ENCODE measurements at regions not wholly inside any gene's neighbourhood (a gene's known extent, or its start where the extent isn't known, plus 50 kb on each side); places are given as distances from the start of the nearest gene placed in this dataset.
A peak's percentile ranks its signal among the peaks of the same experiment; 100 is the strongest.

DNA sequence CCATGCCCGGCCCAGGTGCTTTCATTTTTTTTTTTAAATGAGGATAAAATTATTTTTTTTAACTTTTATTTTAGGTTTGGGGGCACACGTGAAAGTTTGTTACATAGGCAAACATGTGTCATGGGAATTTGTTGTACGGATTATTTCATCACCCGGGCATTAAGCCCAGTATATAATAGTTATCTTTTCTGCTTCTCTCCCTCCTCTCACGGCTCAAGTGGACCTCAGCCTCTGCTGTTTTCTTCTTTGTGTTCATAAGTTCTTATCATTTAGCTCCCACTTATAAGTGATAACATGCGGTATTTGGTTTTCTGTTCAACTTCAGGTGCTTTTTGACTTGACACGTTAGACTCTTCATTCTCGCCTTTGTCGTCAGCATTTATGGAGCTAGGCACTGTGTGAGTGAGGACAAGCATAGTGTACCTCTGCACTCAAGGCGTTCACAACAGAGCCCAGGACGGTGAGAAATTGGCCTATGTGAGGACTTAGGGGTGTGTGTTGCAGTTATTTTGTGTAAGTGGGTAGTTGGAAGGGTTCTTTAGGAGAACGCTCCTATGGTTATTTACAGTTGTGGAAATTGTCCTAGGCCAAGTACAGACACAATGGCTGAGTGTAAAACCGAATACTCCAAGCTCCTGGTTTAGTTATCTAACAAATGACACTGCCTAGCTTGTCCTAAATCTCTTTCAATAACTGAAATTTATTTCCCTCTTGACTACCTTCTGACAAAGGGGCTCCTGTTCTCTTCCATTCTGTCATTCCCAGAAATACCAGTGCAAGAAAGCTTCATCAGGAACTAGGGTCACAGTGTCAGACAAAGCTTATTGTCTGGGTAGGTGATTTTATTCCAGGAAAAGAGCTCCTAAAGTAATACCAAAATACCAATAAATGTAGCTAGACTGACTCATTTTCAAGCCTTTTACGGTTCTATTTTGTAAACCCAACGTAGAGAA lies 200.5 kb upstream of the PRICKLE1 start:
- Histone ChIP-seq H4K91ac (ENCODE audit: low read depth, low read length) (peak overlapping the region; percentile 87), H2AK5ac (ENCODE audit: low read length) (peak overlapping the region; percentile 67), H3K36me3 (ENCODE audit: control insufficient read depth in 1 of 2, insufficient read depth in 2 of 2, low read length in 2 of 2) (no peaks in the 10 kb centered on the region), H2BK12ac (ENCODE audit: low read length) (peak overlapping the region; percentile 92), H4K12ac (ENCODE audit: low read depth, low read length) (no peak overlapping the region), H3K4me2 (ENCODE audit: low read length) (no peak overlapping the region), H3K18ac (ENCODE audit: low read length) (no peak overlapping the region), H3K79me1 (ENCODE audit: low read length) (peaks cover 11% of the 10 kb centered on the region), H3K4me1 (ENCODE audit: control insufficient read depth in 1 of 2, insufficient read depth in 2 of 2, low read length in 2 of 2) (peaks cover 2 to 17% of the 10 kb centered on the region in 2 experiments), H3K27me3 (ENCODE audit: insufficient read depth, low read length) (no peaks in the 10 kb centered on the region), H3K27ac (ENCODE audit: low read depth, low read length) (peak overlapping the region; percentile 94), H2BK120ac (ENCODE audit: insufficient read depth, low read length, poor library complexity) (peak overlapping the region; percentile 91), H4K8ac (ENCODE audit: low read depth, low read length) (peak overlapping the region; percentile 62), H2AFZ (ENCODE audit: insufficient read depth, low read length, poor library complexity) (no peak overlapping the region), H3K4me3 (ENCODE audit: low read depth, low read length) (no peak overlapping the region), H3K4ac (ENCODE audit: low read depth, low read length) (no peak overlapping the region), H3K79me2 (ENCODE audit: control insufficient read depth, insufficient read depth, low read length, poor library complexity) (no peaks in the 10 kb centered on the region), H3K9ac (ENCODE audit: low read length) (no peak overlapping the region), H3K9me3 (ENCODE audit: insufficient read depth, low read depth, low read length) (no peaks in the 10 kb centered on the region), H2BK5ac (ENCODE audit: low read depth, low read length, poor library complexity) (peak overlapping the region; percentile 80), H3K14ac (ENCODE audit: low read length) (peak overlapping the region; percentile 90), H3K23ac (ENCODE audit: low read length) (no peak overlapping the region)
- no peak for DNase-seq
- WGBS (ENCODE audit: extremely low coverage, insufficient coverage, insufficient read length) = no CpG with 5 or more reads among the region's 15 CpGs

DNA sequence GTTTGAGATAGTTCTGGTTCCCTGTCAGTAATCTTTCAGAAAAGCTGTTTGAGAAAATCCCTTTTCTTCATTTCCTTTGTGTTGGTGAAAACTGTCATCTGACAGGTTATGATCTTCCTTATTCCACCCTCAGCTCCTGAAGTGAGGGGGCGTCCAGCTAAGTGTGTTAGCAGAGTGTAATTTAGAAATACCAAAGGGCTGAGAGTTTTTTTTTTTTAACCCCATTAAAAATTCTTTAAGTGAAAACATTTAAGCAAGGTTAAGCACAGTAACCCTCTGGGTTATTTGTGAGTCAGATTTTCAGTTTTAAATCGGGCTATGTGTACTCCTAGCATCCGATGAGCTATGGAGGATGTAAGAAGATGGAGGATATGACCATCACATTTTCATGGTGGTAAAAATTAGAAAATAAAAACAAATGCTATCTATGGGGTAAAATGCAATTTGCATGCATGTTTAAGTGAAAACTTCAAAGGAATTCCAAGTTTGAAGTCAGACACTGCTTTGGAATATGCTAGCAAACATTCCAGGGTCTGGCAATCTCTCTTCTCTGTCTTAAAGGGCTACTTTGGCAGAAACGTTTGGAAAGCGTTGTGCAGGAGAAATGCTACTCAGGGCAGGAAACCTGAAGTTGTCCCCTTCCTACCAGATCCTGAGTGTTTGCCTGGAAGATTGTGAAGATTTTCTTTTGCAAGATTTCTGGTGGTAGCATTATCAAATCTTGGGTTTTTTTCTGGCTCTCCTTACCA lies 197.0 kb upstream of the PRICKLE1 start:
- Histone ChIP-seq H3K27me3 (ENCODE audit: insufficient read depth, low read length) (no peaks in the 10 kb centered on the region), H3K4me1 (ENCODE audit: control insufficient read depth in 1 of 2, insufficient read depth in 2 of 2, low read length in 2 of 2) (peaks cover 2 to 17% of the 10 kb centered on the region in 2 experiments), H2BK5ac (ENCODE audit: low read depth, low read length, poor library complexity) (no peak overlapping the region), H3K79me1 (ENCODE audit: low read length) (peaks cover 11% of the 10 kb centered on the region), H3K9me3 (ENCODE audit: insufficient read depth, low read depth, low read length) (no peaks in the 10 kb centered on the region), H2BK120ac (ENCODE audit: insufficient read depth, low read length, poor library complexity) (peak overlapping the region; percentile 54), H3K14ac (ENCODE audit: low read length) (no peak overlapping the region), H4K91ac (ENCODE audit: low read depth, low read length) (no peak overlapping the region), H3K79me2 (ENCODE audit: control insufficient read depth, insufficient read depth, low read length, poor library complexity) (no peaks in the 10 kb centered on the region), H4K12ac (ENCODE audit: low read depth, low read length) (no peak overlapping the region), H3K4me3 (ENCODE audit: low read depth, low read length) (no peak overlapping the region), H2AFZ (ENCODE audit: insufficient read depth, low read length, poor library complexity) (no peak overlapping the region), H3K18ac (ENCODE audit: low read length) (no peak overlapping the region), H3K9ac (ENCODE audit: low read length) (no peak overlapping the region), H2BK12ac (ENCODE audit: low read length) (no peak overlapping the region), H3K27ac (ENCODE audit: low read depth, low read length) (peak overlapping the region; percentile 64), H3K36me3 (ENCODE audit: control insufficient read depth in 1 of 2, insufficient read depth in 2 of 2, low read length in 2 of 2) (no peaks in the 10 kb centered on the region), H4K8ac (ENCODE audit: low read depth, low read length) (no peak overlapping the region), H2AK5ac (ENCODE audit: low read length) (no peak overlapping the region), H3K4me2 (ENCODE audit: low read length) (no peak overlapping the region), H3K23ac (ENCODE audit: low read length) (no peak overlapping the region), H3K4ac (ENCODE audit: low read depth, low read length) (no peak overlapping the region)
- WGBS (ENCODE audit: extremely low coverage, insufficient coverage, insufficient read length) = no CpG with 5 or more reads among the region's 5 CpGs
- no peak for DNase-seq

DNA sequence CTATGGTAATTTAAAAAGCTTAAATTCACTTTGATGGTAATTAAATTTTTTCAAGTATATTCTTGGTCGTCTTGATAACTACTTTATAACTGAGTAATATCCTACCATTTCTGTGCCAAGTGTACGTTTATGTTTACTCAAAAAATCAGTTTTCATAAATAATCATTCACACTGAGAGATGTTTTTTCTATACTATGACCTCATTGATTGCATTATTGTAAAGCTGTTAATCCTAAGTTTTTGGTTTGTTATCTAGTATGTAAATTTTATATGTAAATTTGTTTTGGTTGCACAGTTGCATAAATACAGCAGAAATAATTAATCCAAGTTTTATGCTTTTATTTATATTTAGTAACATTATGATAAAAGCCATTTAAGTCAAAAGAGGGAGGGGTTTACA lies 196.4 kb upstream of the PRICKLE1 start:
- no peak overlapping the region for H2BK5ac ChIP-seq (ENCODE audit: low read depth, low read length, poor library complexity)
- no peaks in the 10 kb centered on the region for H3K79me2 ChIP-seq (ENCODE audit: control insufficient read depth, insufficient read depth, low read length, poor library complexity)
- H4K12ac ChIP-seq (ENCODE audit: low read depth, low read length) = no peak overlapping the region
- no peak overlapping the region for H2AFZ ChIP-seq (ENCODE audit: insufficient read depth, low read length, poor library complexity)
- no peak overlapping the region for H2BK120ac ChIP-seq (ENCODE audit: insufficient read depth, low read length, poor library complexity)
- peaks cover 2 to 13% of the 10 kb centered on the region in 2 experiments for H3K4me1 ChIP-seq (ENCODE audit: control insufficient read depth in 1 of 2, insufficient read depth in 2 of 2, low read length in 2 of 2)
- H3K27ac ChIP-seq (ENCODE audit: low read depth, low read length) = no peak overlapping the region
- WGBS (ENCODE audit: extremely low coverage, insufficient coverage, insufficient read length) = no CpG with 5 or more reads among the region's 2 CpGs
- no peak overlapping the region for H4K8ac ChIP-seq (ENCODE audit: low read depth, low read length)
- no peak overlapping the region for H2BK12ac ChIP-seq (ENCODE audit: low read length)
- H3K36me3 ChIP-seq (ENCODE audit: control insufficient read depth in 1 of 2, insufficient read depth in 2 of 2, low read length in 2 of 2) = no peaks in the 10 kb centered on the region
- H4K91ac ChIP-seq (ENCODE audit: low read depth, low read length) = no peak overlapping the region
- H3K79me1 ChIP-seq (ENCODE audit: low read length) = peaks cover 11% of the 10 kb centered on the region
- DNase-seq = no peak
- no peaks in the 10 kb centered on the region for H3K27me3 ChIP-seq (ENCODE audit: insufficient read depth, low read length)
- no peak overlapping the region for H3K23ac ChIP-seq (ENCODE audit: low read length)
- H3K9me3 ChIP-seq (ENCODE audit: insufficient read depth, low read depth, low read length) = no peaks in the 10 kb centered on the region
- H3K4ac ChIP-seq (ENCODE audit: low read depth, low read length) = no peak overlapping the region
- H3K4me3 ChIP-seq (ENCODE audit: low read depth, low read length) = no peak overlapping the region
- H3K4me2 ChIP-seq (ENCODE audit: low read length) = no peak overlapping the region
- H2AK5ac ChIP-seq (ENCODE audit: low read length) = no peak overlapping the region
- no peak overlapping the region for H3K14ac ChIP-seq (ENCODE audit: low read length)
- no peak overlapping the region for H3K9ac ChIP-seq (ENCODE audit: low read length)
- no peak overlapping the region for H3K18ac ChIP-seq (ENCODE audit: low read length)

DNA sequence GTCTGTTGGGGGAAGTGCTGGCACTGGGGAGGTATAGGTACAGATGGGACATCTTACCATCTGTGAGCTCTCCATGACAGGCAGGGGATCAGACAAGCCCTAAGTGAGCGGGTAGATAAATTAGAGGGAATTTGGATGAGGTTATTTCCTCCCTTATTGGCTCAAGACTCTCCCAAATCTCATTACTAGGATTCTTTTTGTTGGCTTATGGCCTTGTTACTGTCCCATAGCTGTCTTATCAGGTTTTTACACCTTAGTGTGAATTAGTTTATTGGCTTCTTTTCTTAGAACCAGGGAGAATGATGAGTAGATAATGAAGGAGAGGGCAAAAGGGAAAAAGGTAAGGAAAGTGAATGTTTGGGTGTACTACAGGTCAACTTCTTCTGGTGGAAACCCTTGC lies 191.1 kb upstream of the PRICKLE1 start:
- Histone ChIP-seq H2BK5ac (ENCODE audit: low read depth, low read length, poor library complexity) (no peak overlapping the region), H3K79me2 (ENCODE audit: control insufficient read depth, insufficient read depth, low read length, poor library complexity) (no peaks in the 10 kb centered on the region), H3K4ac (ENCODE audit: low read depth, low read length) (no peak overlapping the region), H3K23ac (ENCODE audit: low read length) (no peak overlapping the region), H2BK120ac (ENCODE audit: insufficient read depth, low read length, poor library complexity) (no peak overlapping the region), H2BK12ac (ENCODE audit: low read length) (no peak overlapping the region), H3K79me1 (ENCODE audit: low read length) (no peaks in the 10 kb centered on the region), H3K27me3 (ENCODE audit: insufficient read depth, low read length) (no peaks in the 10 kb centered on the region), H3K27ac (ENCODE audit: low read depth, low read length) (no peak overlapping the region), H2AK5ac (ENCODE audit: low read length) (no peak overlapping the region), H3K9ac (ENCODE audit: low read length) (no peak overlapping the region), H4K91ac (ENCODE audit: low read depth, low read length) (no peak overlapping the region), H2AFZ (ENCODE audit: insufficient read depth, low read length, poor library complexity) (no peak overlapping the region), H3K4me1 (ENCODE audit: control insufficient read depth in 1 of 2, insufficient read depth in 2 of 2, low read length in 2 of 2) (peaks cover 4% of the 10 kb centered on the region in 2 experiments), H3K4me3 (ENCODE audit: low read depth, low read length) (no peak overlapping the region), H4K8ac (ENCODE audit: low read depth, low read length) (no peak overlapping the region), H3K9me3 (ENCODE audit: insufficient read depth, low read depth, low read length) (no peaks in the 10 kb centered on the region), H3K36me3 (ENCODE audit: control insufficient read depth in 1 of 2, insufficient read depth in 2 of 2, low read length in 2 of 2) (no peaks in the 10 kb centered on the region), H3K18ac (ENCODE audit: low read length) (no peak overlapping the region), H4K12ac (ENCODE audit: low read depth, low read length) (no peak overlapping the region), H3K4me2 (ENCODE audit: low read length) (no peak overlapping the region), H3K14ac (ENCODE audit: low read length) (no peak overlapping the region)
- no CpG with 5 or more reads among the region's 1 CpG for WGBS (ENCODE audit: extremely low coverage, insufficient coverage, insufficient read length)
- no peak for DNase-seq

Measured in trophoblast cell (in vitro differentiated cells and primary cell).